MM.1S (cell line): ENCODE measurements at regions not wholly inside any gene's neighbourhood (a gene's known extent, or its start where the extent isn't known, plus 50 kb on each side); places are given as distances from the start of the nearest gene placed in this dataset.

Experiments used
- DNase-seq: peaks from one replicate; pipeline ENCODE4 v3.0.0-alpha.2; 2015
- H2AFZ ChIP-seq: fragments of 300-600 bp; sonication (generic); 2 replicates; pipeline ENCODE4 v1.6.0; 2016; ENCODE audit warnings: antibody characterized with exemption, low read length
- H3F3A ChIP-seq: fragments of 300-600 bp; sonication (generic); 2 replicates; pipeline ENCODE4 v1.6.1; 2016; ENCODE audit warnings: mild to moderate bottlenecking, antibody characterized with exemption, low read length, moderate library complexity, mixed read lengths; ENCODE audit not compliant: insufficient read depth
- H3K27ac ChIP-seq: fragments of 300-600 bp; sonication (generic); 2 replicates; pipeline ENCODE4 v1.5.1; 2016; ENCODE audit warnings: mild to moderate bottlenecking, low read length
- H3K27me3 ChIP-seq: fragments of 300-600 bp; sonication (generic); replicated peaks from 2 replicates; pipeline ENCODE4 v1.6.0; 2016; ENCODE audit warnings: low read length; ENCODE audit not compliant: insufficient read depth
- H3K36me3 ChIP-seq: fragments of 300-600 bp; sonication (generic); replicated peaks from 2 replicates; pipeline ENCODE4 v1.6.1; 2016; ENCODE audit warnings: mild to moderate bottlenecking, low read length, mixed read lengths; ENCODE audit not compliant: insufficient read depth
- H3K4me1 ChIP-seq: fragments of 300-600 bp; sonication (generic); 2 replicates; pipeline ENCODE4 v1.6.1; 2016; ENCODE audit warnings: low read length, mixed read lengths
- H3K4me2 ChIP-seq: fragments of 300-600 bp; sonication (generic); 2 replicates; pipeline ENCODE4 v1.6.0; 2016; ENCODE audit warnings: low read depth, low read length
- H3K4me3 ChIP-seq: fragments of 300-600 bp; sonication (generic); 2 replicates; pipeline ENCODE4 v1.5.1; 2016; ENCODE audit warnings: low read length, mixed read lengths
- H3K79me2 ChIP-seq: fragments of 300-600 bp; sonication (generic); 2 replicates; pipeline ENCODE4 v1.6.1; 2016; ENCODE audit warnings: mixed run types, low read length, mixed read lengths
- H3K9ac ChIP-seq: fragments of 300-600 bp; sonication (generic); 2 replicates; pipeline ENCODE4 v1.6.1; 2016; ENCODE audit warnings: low read length, mixed read lengths
- H3K9me2 ChIP-seq: fragments of 300-600 bp; sonication (generic); replicated peaks from 2 replicates; pipeline ENCODE4 v1.6.1; 2016; ENCODE audit warnings: mild to moderate bottlenecking, low read length, mixed read lengths; ENCODE audit not compliant: insufficient read depth
- H3K9me3 ChIP-seq: fragments of 300-600 bp; sonication (generic); replicated peaks from 2 replicates; pipeline ENCODE4 v1.6.1; 2016; ENCODE audit warnings: mild to moderate bottlenecking, low read length, mixed read lengths; ENCODE audit not compliant: insufficient read depth
- H4K20me1 ChIP-seq: fragments of 300-600 bp; sonication (generic); 2 replicates; pipeline ENCODE4 v1.6.1; 2016; ENCODE audit warnings: mild to moderate bottlenecking, low read length, moderate library complexity, mixed read lengths; ENCODE audit not compliant: insufficient read depth
- CTCF ChIP-seq: fragments of 300-600 bp; sonication (generic); IDR thresholded peaks from 2 replicates; pipeline ENCODE4 v1.5.1; 2016; ENCODE audit warnings: antibody characterized with exemption, low read length, mixed read lengths
- EZH2 ChIP-seq: fragments of 300-600 bp; sonication (generic); optimal IDR thresholded peaks from 2 replicates; pipeline ENCODE3; 2017; ENCODE audit warnings: low read depth, mild to moderate bottlenecking, antibody characterized with exemption, low read length, mixed read lengths
- EZH2phosphoT487 ChIP-seq: fragments of 300-600 bp; sonication (generic); IDR thresholded peaks from 2 replicates; pipeline ENCODE4 v1.6.1; 2018; ENCODE audit warnings: antibody characterized with exemption, low read length

DNA sequence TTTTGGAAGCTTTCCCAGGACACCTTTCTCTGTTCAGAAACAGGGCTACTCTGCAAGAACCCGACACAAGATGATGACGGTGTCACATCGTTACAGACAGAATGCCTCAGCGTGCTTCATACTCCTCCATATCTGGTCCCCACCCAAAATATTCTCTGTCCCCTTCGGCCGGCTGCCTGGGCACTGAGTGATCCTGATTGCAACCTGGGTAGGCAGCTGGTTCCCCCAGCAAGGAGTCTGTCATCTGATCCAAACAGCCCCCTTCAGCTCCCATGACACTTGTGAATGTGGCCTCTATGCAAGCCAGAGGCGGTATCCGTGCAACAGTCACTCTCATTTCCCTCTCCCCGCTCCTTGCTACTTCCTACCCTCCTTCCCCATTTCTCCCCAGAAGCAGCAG, 431.7 kb upstream of the B3GAT1 start:
- Histone ChIP-seq H3F3A (no peaks in the 10 kb centered on the region), H3K4me3 (no peak overlapping the region), H3K36me3 (no peaks in the 10 kb centered on the region), H4K20me1 (no peaks in the 10 kb centered on the region), H2AFZ (no peak overlapping the region), H3K4me2 (no peak overlapping the region), H3K27me3 (no peaks in the 10 kb centered on the region), H3K79me2 (no peaks in the 10 kb centered on the region), H3K27ac (no peak overlapping the region), H3K9me2 (no peaks in the 10 kb centered on the region), H3K9me3 (no peaks in the 10 kb centered on the region; the same call in 1 of the 2 replicates), H3K4me1 (no peaks in the 10 kb centered on the region), H3K9ac (no peak overlapping the region)
- no peak for DNase-seq
- TF ChIP-seq EZH2phosphoT487: no peak
- TF ChIP-seq CTCF: no peak
- no peak for TF ChIP-seq EZH2

GRCh38 chr11:134843020-134843419, 431.0 kb upstream of the B3GAT1 start:
- TF ChIP-seq EZH2 (no peak), CTCF (no peak), EZH2phosphoT487 (no peak)
- no peak for DNase-seq
- Histone ChIP-seq H3K9me3 (no peaks in the 10 kb centered on the region; the same call in 1 of the 2 replicates), H4K20me1 (no peaks in the 10 kb centered on the region), H3K36me3 (no peaks in the 10 kb centered on the region), H3F3A (no peaks in the 10 kb centered on the region), H2AFZ (no peak overlapping the region), H3K9me2 (no peaks in the 10 kb centered on the region), H3K79me2 (no peaks in the 10 kb centered on the region), H3K4me1 (no peaks in the 10 kb centered on the region), H3K27me3 (no peaks in the 10 kb centered on the region), H3K4me2 (no peak overlapping the region), H3K27ac (no peak overlapping the region), H3K4me3 (no peak overlapping the region), H3K9ac (no peak overlapping the region)

GRCh38 chr11:134841972-134842371, 429.9 kb upstream of the B3GAT1 start:
- Histone ChIP-seq H3K27me3 (no peaks in the 10 kb centered on the region), H3K27ac (no peak overlapping the region), H2AFZ (no peak overlapping the region), H3F3A (no peaks in the 10 kb centered on the region), H3K9me2 (no peaks in the 10 kb centered on the region), H3K9me3 (no peaks in the 10 kb centered on the region; the same call in 1 of the 2 replicates), H3K79me2 (no peaks in the 10 kb centered on the region), H3K4me2 (no peak overlapping the region), H3K9ac (no peak overlapping the region), H4K20me1 (no peaks in the 10 kb centered on the region), H3K4me1 (no peaks in the 10 kb centered on the region), H3K4me3 (no peak overlapping the region), H3K36me3 (no peaks in the 10 kb centered on the region)
- DNase-seq: no peak
- TF ChIP-seq CTCF (no peak), EZH2phosphoT487 (no peak), EZH2 (no peak)
